GM23338 (cell line): ENCODE measurements at regions not wholly inside any gene's neighbourhood (a gene's known extent, or its start where the extent isn't known, plus 50 kb on each side); places are given as distances from the start of the nearest gene placed in this dataset.

Source experiments
- ATAC-seq: fragments of 200-7000 bp; cut with Tn5 transposase; 3 replicates; pipeline ENCODE4 v1.9.1; 2020
- DNase-seq: peaks from one replicate; pipeline ENCODE4 v3.0.0-alpha.2; 2015; ENCODE audit warnings: low spot score
- H2AFZ ChIP-seq: fragments of 200-600 bp; sonication (generic); 2 replicates; pipeline ENCODE4 v1.8.0; 2016; ENCODE audit warnings: antibody characterized with exemption, mild to moderate bottlenecking, moderate library complexity
- H3F3A ChIP-seq: fragments of 200-600 bp; sonication (generic); replicated peaks from 2 replicates; pipeline ENCODE4 v1.8.0; 2017; ENCODE audit warnings: antibody characterized with exemption, mixed run types, low read depth
- H3K27ac ChIP-seq: fragments of 200-600 bp; sonication (generic); 2 replicates; pipeline ENCODE4 v1.6.1; 2016; ENCODE audit warnings: low read depth
- H3K27me3 ChIP-seq: fragments of 200-600 bp; sonication (generic); 2 replicates; pipeline ENCODE4 v1.8.0; 2016; ENCODE audit warnings: mild to moderate bottlenecking, mixed run types, moderate library complexity; ENCODE audit not compliant: insufficient read depth
- H3K36me3 ChIP-seq: fragments of 200-600 bp; sonication (generic); 2 replicates; pipeline ENCODE4 v1.8.0; 2016; ENCODE audit warnings: mild to moderate bottlenecking; ENCODE audit not compliant: insufficient read depth
- H3K4me1 ChIP-seq: fragments of 200-600 bp; sonication (generic); 2 replicates; pipeline ENCODE4 v1.8.0; 2016; ENCODE audit warnings: mild to moderate bottlenecking, moderate library complexity; ENCODE audit not compliant: insufficient read depth
- H3K4me2 ChIP-seq: fragments of 200-600 bp; sonication (generic); 2 replicates; pipeline ENCODE4 v1.7.1; 2017; ENCODE audit warnings: mixed run types
- H3K4me3 ChIP-seq: fragments of 200-600 bp; sonication (generic); 2 replicates; pipeline ENCODE4 v1.6.1; 2016; ENCODE audit warnings: mixed run types
- H3K79me2 ChIP-seq: fragments of 200-600 bp; sonication (generic); replicated peaks from 2 replicates; pipeline ENCODE4 v1.8.0; 2017; ENCODE audit warnings: mild to moderate bottlenecking; ENCODE audit not compliant: insufficient read depth
- H3K9me2 ChIP-seq: fragments of 200-600 bp; sonication (generic); 2 replicates; pipeline ENCODE4 v1.8.0; 2017; ENCODE audit not compliant: insufficient read depth
- H4K20me1 ChIP-seq: fragments of 200-600 bp; sonication (generic); replicated peaks from 2 replicates; pipeline ENCODE4 v1.8.0; 2017; ENCODE audit warnings: mild to moderate bottlenecking; ENCODE audit not compliant: insufficient read depth
- H3K27ac Mint-ChIP-seq: 2 replicates; pipeline ENCODE4 v1.8.0; 2020; ENCODE audit warnings: inconsistent platforms, mild to moderate bottlenecking, moderate library complexity, mixed read lengths
- H3K27me3 Mint-ChIP-seq: 3 replicates; pipeline ENCODE4 v1.8.0; 2022; ENCODE audit warnings: low read depth, mild to moderate bottlenecking, moderate library complexity, mixed read lengths, inconsistent platforms; ENCODE audit not compliant: insufficient read depth, poor library complexity
- H3K36me3 Mint-ChIP-seq: 3 replicates; pipeline ENCODE4 v1.8.0; 2021; ENCODE audit warnings: low read depth, mild to moderate bottlenecking, inconsistent platforms, moderate library complexity, mixed read lengths
- H3K4me1 Mint-ChIP-seq: 3 replicates; pipeline ENCODE4 v1.8.0; 2020; ENCODE audit warnings: mild to moderate bottlenecking, inconsistent platforms, mixed read lengths
- H3K4me3 Mint-ChIP-seq: 3 replicates; pipeline ENCODE4 v1.8.0; 2021; ENCODE audit warnings: moderate library complexity, mild to moderate bottlenecking, inconsistent platforms, mixed read lengths
- H3K9me3 Mint-ChIP-seq: 3 replicates; pipeline ENCODE4 v1.8.0; 2020; ENCODE audit warnings: moderate library complexity, mild to moderate bottlenecking, inconsistent platforms, mixed read lengths
- CREB1 ChIP-seq: fragments of 250-450 bp; sonication (Bioruptor Pico); IDR thresholded peaks from 2 replicates; pipeline ENCODE4 v1.5.0; 2020; ENCODE audit warnings: low read depth, mild to moderate bottlenecking, moderate library complexity
- EZH2 ChIP-seq: fragments of 200-600 bp; sonication (generic); IDR thresholded peaks from one replicate; pipeline ENCODE4 v1.8.0; 2017; ENCODE audit warnings: antibody characterized with exemption, mild to moderate bottlenecking, low read depth; ENCODE audit not compliant: unreplicated experiment
- EZH2phosphoT487 ChIP-seq: fragments of 200-600 bp; sonication (generic); IDR thresholded peaks from one replicate; pipeline ENCODE4 v1.8.1; 2018; ENCODE audit warnings: antibody characterized with exemption; ENCODE audit not compliant: unreplicated experiment
- JUNB ChIP-seq: IDR thresholded peaks from one replicate; pipeline ENCODE4 v1.6.1; 2016; ENCODE audit warnings: antibody characterized with exemption; ENCODE audit not compliant: unreplicated experiment
- NANOG ChIP-seq: IDR thresholded peaks from 2 replicates; pipeline ENCODE4 v1.6.1; 2016; ENCODE audit warnings: antibody characterized with exemption, borderline replicate concordance
- POLR2AphosphoS5 ChIP-seq: IDR thresholded peaks from 2 replicates; pipeline ENCODE4 v1.6.1; 2016; ENCODE audit warnings: antibody characterized with exemption, low read depth
- STAT1 ChIP-seq: IDR thresholded peaks from one replicate; pipeline ENCODE4 v1.6.1; 2016; ENCODE audit warnings: antibody characterized with exemption; ENCODE audit not compliant: unreplicated experiment
- ZNF114 ChIP-seq: fragments of 250-450 bp; sonication (Bioruptor Pico); IDR thresholded peaks from 2 replicates; pipeline ENCODE4 v1.5.0; 2020; ENCODE audit warnings: mild to moderate bottlenecking, moderate library complexity
- ZNF331 ChIP-seq: fragments of 250-450 bp; sonication (Bioruptor Pico); IDR thresholded peaks from 2 replicates; pipeline ENCODE4 v1.5.0; 2020; ENCODE audit warnings: low read depth, mild to moderate bottlenecking, moderate library complexity
- TF ChIP-seq, protein P1 (sequence below): fragments of 250-450 bp; sonication (Bioruptor Pico); IDR thresholded peaks from 2 replicates; pipeline ENCODE4 v1.5.0; 2020; ENCODE audit warnings: mild to moderate bottlenecking, moderate library complexity
- TF ChIP-seq, protein P2 (sequence below), 2 experiments: fragments of 200-600 bp in 1 of 2; sonication (generic) in 1 of 2; conservative IDR thresholded peaks; 2 replicates each; pipeline versions ENCODE4 v1.5.1 to v1.6.1; 2016 to 2017; ENCODE audit warnings: antibody characterized with exemption in 2 of 2, low read depth in 2 of 2, mild to moderate bottlenecking in 2 of 2, moderate library complexity in 1 of 2
- TF ChIP-seq, protein P3 (sequence below): IDR thresholded peaks from 2 replicates; pipeline ENCODE4 v1.6.1; 2016; ENCODE audit warnings: antibody characterized with exemption

DNA sequence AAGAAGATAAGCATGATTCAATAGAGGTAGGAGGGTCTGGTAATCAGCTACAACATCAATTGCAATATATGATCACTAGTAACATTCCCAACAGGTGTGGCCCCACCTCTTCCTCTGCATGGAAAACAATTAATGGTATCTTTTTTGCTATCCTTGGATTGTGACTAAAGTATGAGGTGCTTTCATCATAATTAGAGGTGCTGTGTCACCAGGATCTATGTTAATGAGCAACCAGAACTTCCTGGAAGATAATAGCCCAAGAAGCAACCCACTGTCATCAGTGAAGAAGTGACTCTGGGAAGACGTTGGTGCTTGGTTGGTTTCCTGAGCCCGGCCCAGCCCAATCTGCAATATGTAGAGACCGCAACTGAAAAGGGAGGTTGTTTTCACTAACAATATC lies 167.2 kb downstream of the SETD4 start:
- DNase-seq (no peak), ATAC-seq (no peak)
- no peak overlapping the region for H3K4me3 ChIP-seq
- no peaks in the 10 kb centered on the region for H3F3A ChIP-seq
- Mint-ChIP-seq H3K4me1 (peaks cover 2% of the 10 kb centered on the region; the same call in 1 of the 3 replicates), H3K4me3 (no peak overlapping the region), H3K9me3 (peaks cover 6% of the 10 kb centered on the region; the same call in 1 of the 3 replicates), H3K27me3 (no peaks in the 10 kb centered on the region), H3K27ac (no peak overlapping the region), H3K36me3 (peaks cover 5% of the 10 kb centered on the region; the same call in 1 of the 3 replicates)
- H3K4me1 ChIP-seq = no peaks in the 10 kb centered on the region
- H3K4me2 ChIP-seq = no peak overlapping the region
- H3K9me2 ChIP-seq = no peaks in the 10 kb centered on the region
- no peaks in the 10 kb centered on the region for H4K20me1 ChIP-seq
- no peaks in the 10 kb centered on the region for H3K27me3 ChIP-seq
- H3K27ac ChIP-seq = no peak overlapping the region
- H3K36me3 ChIP-seq = no peaks in the 10 kb centered on the region
- no peaks in the 10 kb centered on the region for H3K79me2 ChIP-seq
- TF ChIP-seq, protein P1, sequence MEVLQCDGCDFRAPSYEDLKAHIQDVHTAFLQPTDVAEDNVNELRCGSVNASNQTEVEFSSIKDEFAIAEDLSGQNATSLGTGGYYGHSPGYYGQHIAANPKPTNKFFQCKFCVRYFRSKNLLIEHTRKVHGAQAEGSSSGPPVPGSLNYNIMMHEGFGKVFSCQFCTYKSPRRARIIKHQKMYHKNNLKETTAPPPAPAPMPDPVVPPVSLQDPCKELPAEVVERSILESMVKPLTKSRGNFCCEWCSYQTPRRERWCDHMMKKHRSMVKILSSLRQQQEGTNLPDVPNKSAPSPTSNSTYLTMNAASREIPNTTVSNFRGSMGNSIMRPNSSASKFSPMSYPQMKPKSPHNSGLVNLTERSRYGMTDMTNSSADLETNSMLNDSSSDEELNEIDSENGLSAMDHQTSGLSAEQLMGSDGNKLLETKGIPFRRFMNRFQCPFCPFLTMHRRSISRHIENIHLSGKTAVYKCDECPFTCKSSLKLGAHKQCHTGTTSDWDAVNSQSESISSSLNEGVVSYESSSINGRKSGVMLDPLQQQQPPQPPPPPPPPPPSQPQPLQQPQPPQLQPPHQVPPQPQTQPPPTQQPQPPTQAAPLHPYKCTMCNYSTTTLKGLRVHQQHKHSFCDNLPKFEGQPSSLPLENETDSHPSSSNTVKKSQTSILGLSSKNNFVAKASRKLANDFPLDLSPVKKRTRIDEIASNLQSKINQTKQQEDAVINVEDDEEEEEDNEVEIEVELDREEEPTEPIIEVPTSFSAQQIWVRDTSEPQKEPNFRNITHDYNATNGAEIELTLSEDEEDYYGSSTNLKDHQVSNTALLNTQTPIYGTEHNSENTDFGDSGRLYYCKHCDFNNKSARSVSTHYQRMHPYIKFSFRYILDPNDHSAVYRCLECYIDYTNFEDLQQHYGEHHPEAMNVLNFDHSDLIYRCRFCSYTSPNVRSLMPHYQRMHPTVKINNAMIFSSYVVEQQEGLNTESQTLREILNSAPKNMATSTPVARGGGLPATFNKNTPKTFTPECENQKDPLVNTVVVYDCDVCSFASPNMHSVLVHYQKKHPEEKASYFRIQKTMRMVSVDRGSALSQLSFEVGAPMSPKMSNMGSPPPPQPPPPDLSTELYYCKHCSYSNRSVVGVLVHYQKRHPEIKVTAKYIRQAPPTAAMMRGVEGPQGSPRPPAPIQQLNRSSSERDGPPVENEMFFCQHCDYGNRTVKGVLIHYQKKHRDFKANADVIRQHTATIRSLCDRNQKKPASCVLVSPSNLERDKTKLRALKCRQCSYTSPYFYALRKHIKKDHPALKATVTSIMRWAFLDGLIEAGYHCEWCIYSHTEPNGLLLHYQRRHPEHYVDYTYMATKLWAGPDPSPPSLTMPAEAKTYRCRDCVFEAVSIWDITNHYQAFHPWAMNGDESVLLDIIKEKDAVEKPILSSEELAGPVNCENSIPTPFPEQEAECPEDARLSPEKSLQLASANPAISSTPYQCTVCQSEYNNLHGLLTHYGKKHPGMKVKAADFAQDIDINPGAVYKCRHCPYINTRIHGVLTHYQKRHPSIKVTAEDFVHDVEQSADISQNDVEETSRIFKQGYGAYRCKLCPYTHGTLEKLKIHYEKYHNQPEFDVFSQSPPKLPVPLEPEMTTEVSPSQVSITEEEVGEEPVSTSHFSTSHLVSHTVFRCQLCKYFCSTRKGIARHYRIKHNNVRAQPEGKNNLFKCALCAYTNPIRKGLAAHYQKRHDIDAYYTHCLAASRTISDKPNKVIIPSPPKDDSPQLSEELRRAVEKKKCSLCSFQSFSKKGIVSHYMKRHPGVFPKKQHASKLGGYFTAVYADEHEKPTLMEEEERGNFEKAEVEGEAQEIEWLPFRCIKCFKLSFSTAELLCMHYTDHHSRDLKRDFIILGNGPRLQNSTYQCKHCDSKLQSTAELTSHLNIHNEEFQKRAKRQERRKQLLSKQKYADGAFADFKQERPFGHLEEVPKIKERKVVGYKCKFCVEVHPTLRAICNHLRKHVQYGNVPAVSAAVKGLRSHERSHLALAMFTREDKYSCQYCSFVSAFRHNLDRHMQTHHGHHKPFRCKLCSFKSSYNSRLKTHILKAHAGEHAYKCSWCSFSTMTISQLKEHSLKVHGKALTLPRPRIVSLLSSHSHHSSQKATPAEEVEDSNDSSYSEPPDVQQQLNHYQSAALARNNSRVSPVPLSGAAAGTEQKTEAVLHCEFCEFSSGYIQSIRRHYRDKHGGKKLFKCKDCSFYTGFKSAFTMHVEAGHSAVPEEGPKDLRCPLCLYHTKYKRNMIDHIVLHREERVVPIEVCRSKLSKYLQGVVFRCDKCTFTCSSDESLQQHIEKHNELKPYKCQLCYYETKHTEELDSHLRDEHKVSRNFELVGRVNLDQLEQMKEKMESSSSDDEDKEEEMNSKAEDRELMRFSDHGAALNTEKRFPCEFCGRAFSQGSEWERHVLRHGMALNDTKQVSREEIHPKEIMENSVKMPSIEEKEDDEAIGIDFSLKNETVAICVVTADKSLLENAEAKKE (CRISPR knock-in tag) = no peak
- TF ChIP-seq JUNB (no peak), EZH2 (no peak), EZH2phosphoT487 (no peak), ZNF114 (CRISPR knock-in tag) (no peak)
- no peak overlapping the region for H2AFZ ChIP-seq

DNA sequence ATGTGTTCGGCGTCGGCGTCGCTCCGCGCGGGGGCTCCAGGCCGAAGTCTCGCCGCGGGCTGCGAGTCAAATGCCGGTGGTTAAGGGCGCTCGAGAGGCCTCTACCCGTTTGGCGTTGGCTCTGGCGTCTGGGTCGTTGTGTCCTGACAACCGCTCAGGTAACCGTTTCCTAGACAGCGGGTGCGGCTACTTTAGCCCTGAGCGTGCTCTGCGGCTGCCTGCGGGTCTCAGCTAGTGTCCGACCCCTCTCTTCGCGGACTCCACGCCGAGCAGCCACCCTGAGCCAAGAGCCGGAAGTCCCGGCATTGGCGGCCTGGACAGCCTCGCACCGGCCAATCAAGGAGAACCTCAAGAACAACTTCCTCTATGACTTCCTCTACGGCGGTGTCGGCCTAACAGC lies 173.4 kb downstream of the SETD4 start:
- no peaks in the 10 kb centered on the region for H3K36me3 ChIP-seq
- H3K27me3 ChIP-seq = no peaks in the 10 kb centered on the region
- Mint-ChIP-seq H3K9me3 (no peaks in the 10 kb centered on the region), H3K4me3 (no peak overlapping the region), H3K36me3 (no peaks in the 10 kb centered on the region), H3K27ac (no peak overlapping the region), H3K4me1 (peaks cover 11% of the 10 kb centered on the region), H3K27me3 (no peaks in the 10 kb centered on the region)
- no peak for DNase-seq
- no peak for ATAC-seq
- H3K79me2 ChIP-seq = no peaks in the 10 kb centered on the region
- no peaks in the 10 kb centered on the region for H3F3A ChIP-seq
- H4K20me1 ChIP-seq = no peaks in the 10 kb centered on the region
- H3K4me3 ChIP-seq = no peak overlapping the region
- no peak overlapping the region for H3K4me2 ChIP-seq
- H3K9me2 ChIP-seq = no peaks in the 10 kb centered on the region
- no peak overlapping the region for H3K27ac ChIP-seq
- H2AFZ ChIP-seq = no peak overlapping the region; the same call in 1 of the 2 replicates
- H3K4me1 ChIP-seq = peaks cover 10% of the 10 kb centered on the region
- TF ChIP-seq ZNF331 (CRISPR knock-in tag) = no peak
- no peak for TF ChIP-seq CREB1
- TF ChIP-seq, protein P2, sequence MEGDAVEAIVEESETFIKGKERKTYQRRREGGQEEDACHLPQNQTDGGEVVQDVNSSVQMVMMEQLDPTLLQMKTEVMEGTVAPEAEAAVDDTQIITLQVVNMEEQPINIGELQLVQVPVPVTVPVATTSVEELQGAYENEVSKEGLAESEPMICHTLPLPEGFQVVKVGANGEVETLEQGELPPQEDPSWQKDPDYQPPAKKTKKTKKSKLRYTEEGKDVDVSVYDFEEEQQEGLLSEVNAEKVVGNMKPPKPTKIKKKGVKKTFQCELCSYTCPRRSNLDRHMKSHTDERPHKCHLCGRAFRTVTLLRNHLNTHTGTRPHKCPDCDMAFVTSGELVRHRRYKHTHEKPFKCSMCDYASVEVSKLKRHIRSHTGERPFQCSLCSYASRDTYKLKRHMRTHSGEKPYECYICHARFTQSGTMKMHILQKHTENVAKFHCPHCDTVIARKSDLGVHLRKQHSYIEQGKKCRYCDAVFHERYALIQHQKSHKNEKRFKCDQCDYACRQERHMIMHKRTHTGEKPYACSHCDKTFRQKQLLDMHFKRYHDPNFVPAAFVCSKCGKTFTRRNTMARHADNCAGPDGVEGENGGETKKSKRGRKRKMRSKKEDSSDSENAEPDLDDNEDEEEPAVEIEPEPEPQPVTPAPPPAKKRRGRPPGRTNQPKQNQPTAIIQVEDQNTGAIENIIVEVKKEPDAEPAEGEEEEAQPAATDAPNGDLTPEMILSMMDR (conservative IDR thresholded peaks at IDR 0.05; ENCODE audit: low read depth in 2 of 2) = no peak
- TF ChIP-seq ZNF114 (CRISPR knock-in tag) = no peak
- TF ChIP-seq EZH2phosphoT487 = no peak
- no peak for TF ChIP-seq POLR2AphosphoS5
- TF ChIP-seq EZH2 = no peak
- TF ChIP-seq NANOG = no peak
- TF ChIP-seq, protein P3, sequence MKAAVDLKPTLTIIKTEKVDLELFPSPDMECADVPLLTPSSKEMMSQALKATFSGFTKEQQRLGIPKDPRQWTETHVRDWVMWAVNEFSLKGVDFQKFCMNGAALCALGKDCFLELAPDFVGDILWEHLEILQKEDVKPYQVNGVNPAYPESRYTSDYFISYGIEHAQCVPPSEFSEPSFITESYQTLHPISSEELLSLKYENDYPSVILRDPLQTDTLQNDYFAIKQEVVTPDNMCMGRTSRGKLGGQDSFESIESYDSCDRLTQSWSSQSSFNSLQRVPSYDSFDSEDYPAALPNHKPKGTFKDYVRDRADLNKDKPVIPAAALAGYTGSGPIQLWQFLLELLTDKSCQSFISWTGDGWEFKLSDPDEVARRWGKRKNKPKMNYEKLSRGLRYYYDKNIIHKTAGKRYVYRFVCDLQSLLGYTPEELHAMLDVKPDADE = no peak
- TF ChIP-seq JUNB = no peak
- TF ChIP-seq STAT1 = no peak
